DND-41 (cell line): ENCODE measurements at regions not wholly inside any gene's neighbourhood (a gene's known extent, or its start where the extent isn't known, plus 50 kb on each side); places are given as distances from the start of the nearest gene placed in this dataset.

Experiments used
- CTCF ChIP-seq: IDR thresholded peaks from 2 replicates; pipeline ENCODE4 v1.5.1; 2012; ENCODE audit warnings: borderline replicate concordance, low read length, moderate library complexity, mild to moderate bottlenecking; ENCODE audit not compliant: poor library complexity, severe bottlenecking; ENCODE audit errors: extremely low read depth
- EZH2 ChIP-seq: IDR thresholded peaks from 3 replicates; pipeline ENCODE4 v1.6.1; 2012; ENCODE audit warnings: borderline replicate concordance, low read depth, mild to moderate bottlenecking, moderate library complexity, low read length, inconsistent platforms; ENCODE audit not compliant: severe bottlenecking

- TF ChIP-seq CTCF (no peak), EZH2 (no peak)
Observed at GRCh38 chr4:167715176-167715575, 377.2 kb upstream of the ANXA10 start.
